SKM-1 treated with dmso at 0.1 percent for 144 hours (cell line): ENCODE measurements at regions not wholly inside any gene's neighbourhood (a gene's known extent, or its start where the extent isn't known, plus 50 kb on each side); places are given as distances from the start of the nearest gene placed in this dataset.
"Not testable (repeated sequence)": the region's sequence is repeated elsewhere in the genome, so short reads cannot be mapped to it uniquely, and the experiment has no call there.

ENCODE experiments used
- DNase-seq: peaks from one replicate; lab custom pipeline; 2025; ENCODE audit not compliant: unreplicated experiment; lab: John Stamatoyannopoulos, UW

DNA sequence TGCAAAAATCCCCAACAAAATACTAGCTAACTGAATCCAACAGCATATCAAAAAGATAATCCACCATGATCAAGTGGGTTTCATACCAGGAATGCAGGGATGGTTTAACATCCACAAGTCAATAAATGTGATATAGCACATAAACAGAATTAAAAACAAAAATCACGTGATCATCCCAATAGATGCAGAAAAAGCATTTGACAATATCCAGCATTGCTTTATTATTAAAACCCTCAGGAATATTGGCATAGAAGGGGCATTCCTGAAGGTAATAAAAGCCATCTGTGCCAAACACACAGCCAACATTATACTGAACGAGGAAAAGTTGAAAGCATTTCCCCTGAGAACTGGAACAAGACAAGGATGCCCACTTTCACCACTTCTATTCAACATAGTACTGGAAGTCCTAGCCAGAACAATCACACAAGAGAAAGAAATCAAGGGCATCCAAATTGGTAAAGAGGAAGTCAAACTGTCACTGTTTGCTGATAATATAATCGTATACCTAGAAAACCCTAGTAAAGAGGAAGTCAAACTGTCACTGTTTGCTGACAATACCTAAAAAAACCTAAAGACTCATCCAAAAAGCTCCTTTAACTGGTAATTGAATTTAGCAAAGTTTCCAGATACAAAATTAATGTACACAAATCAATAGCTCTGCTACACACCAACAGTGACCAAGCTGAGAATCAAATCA, 109.8 kb downstream of the RNASET2 start:
- not testable (repeated sequence) for DNase-seq

- no peak for DNase-seq
Measured at GRCh38 chr6:166842607-166843006, 113.7 kb downstream of the RNASET2 start.

GRCh38 chr6:166841216-166841615, 115.1 kb downstream of the RNASET2 start:
- DNase-seq = no peak

- DNase-seq = no peak
Measured at GRCh38 chr6:166839569-166839968, 116.8 kb downstream of the RNASET2 start.

DNA sequence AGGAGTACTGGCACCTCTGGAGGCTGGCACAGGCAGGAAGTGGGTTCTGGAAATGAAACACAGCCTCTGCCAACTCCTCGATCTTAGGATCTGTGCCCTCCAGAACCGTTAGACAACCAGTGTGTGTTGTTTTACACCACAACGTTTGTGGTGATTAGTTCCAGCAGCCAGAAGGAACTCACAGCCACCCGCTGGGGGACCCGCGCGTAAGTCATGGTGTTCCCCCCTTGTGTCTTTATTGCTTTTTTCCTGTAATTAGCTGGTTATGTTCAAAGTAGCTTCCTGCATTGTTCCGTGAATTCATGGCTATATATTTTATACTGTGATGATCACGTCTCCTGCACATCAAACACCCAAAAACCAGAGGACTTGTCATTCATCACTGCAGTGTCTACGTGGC, 117.4 kb downstream of the RNASET2 start:
- DNase-seq = no peak

GRCh38 chr6:166836785-166837718, 119.3 kb downstream of the RNASET2 start:
- DNase-seq = no peak

GRCh38 chr6:166834049-166834448, 122.3 kb downstream of the RNASET2 start:
- DNase-seq = no peak

DNA sequence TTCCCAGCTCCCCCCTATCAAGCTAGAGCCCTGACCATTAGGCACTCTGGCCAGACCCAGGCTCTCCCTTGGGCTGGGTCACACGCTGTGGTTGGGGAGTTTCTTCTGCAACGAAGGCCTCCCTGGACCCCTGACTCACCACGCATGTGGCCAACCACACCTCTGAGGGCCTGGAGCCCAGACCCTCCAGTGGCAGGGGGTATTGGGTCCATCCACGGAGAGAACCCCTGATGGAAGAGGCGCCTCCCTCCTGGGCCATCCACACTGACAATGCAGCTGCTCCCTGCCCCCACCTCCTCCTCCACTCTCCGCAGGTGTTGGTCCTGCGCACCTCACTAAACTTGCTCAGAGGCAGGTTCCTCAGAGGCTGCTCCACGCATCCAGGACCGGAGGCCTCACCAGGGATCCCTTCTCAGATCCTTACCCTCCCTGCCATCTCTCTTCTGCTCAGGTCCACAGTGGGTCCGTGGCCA, 125.4 kb downstream of the RNASET2 start:
- DNase-seq = no peak

DNA sequence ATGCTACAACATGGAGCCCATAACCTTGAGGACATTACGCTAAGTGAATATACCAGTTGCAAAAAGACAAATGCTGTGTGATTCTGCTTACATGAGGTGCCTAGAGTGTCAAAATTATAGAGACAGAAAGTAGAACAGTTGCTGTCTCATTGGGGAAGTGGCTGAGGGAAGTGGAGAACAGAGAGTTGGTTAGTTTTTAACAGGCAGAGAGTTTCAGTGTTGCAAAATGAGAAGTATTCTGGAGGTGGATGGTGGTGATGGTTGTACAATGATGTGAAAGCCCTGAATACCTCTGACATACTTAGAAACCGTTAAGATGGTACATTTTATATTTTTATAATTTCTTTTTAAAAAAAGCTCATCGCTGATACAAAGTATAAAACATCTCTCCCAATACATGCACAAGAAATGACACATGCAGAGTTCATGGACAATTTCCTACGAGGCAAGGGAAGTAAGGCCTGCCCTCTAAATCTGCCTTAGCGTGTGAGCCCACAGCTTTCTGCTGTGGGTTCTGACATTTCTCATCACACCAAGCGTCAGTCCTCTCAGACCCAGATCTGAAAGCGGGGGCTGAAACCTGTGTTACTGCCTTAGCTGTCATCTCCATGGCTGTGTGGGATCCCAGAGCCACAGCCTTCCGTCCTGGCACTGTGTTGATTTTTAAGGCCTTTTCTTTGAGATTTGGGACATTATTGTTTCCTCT, 126.0 kb downstream of the RNASET2 start:
- peak; percentile 69 for DNase-seq

DNA sequence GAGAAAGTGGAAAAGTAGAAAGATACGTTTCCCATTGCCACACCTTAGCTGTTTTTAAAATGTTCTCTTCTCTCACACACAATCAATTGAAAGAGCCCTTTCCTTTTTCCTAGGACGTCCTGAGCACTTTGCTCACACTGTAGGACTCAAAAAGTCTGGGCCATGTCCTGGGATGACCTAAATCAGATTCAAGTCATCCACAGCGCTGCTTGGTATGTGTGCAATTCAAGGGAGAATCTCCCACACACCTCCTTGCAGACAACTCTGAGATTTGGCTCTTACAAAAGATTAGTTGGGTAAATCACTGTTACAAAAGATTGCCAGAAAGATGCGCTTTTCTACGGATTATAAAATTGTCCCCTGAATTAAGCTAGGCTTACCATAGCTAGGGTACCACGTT, 130.1 kb downstream of the RNASET2 start:
- no peak for DNase-seq

DNA sequence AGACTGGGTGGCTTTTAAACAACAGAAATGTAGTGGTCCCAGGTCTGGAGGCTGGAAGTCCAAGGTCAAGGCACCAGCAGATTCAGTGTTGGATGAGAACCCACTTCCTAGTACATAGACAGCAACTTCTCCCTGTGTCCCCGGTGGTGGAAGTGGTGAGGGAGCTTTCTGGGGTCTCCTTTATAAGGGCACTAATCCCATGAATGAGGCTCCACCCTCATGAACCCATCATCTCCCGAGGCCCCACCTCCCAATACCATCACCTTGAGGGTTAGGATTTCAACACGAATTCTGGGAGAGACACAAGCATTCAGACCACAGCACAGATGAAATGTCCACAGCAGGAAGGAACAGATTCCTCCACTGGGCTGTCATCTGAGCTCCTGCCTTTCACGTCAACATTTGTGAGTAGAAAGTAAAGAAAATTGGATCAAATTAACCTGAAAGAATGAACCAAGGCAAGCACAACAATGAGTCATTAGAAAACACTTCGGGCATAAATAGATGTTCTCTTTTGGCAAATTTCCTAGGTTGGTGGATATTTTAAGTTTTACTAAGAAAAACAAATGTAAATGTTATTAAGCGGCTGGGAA, 130.7 kb downstream of the RNASET2 start:
- DNase-seq = no peak

DNA sequence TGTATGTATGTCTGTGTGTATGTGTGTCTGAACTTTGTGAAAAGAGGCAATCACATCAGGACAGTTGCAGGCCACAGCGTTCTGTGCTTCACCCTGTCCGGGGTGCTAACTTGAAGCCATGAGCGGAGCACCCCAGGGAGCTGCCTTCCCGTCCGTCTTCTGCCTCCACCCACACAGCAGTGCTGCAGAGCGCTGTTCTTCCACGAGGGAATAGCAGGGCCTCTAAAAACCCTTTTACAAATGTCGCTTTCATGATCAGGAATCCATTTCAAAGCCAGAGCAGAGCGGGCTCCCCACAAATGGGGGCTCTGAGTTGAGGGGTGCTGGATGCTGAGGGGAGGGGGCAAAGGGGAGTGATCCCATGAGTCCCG, 131.5 kb downstream of the RNASET2 start:
- no peak for DNase-seq

DNA sequence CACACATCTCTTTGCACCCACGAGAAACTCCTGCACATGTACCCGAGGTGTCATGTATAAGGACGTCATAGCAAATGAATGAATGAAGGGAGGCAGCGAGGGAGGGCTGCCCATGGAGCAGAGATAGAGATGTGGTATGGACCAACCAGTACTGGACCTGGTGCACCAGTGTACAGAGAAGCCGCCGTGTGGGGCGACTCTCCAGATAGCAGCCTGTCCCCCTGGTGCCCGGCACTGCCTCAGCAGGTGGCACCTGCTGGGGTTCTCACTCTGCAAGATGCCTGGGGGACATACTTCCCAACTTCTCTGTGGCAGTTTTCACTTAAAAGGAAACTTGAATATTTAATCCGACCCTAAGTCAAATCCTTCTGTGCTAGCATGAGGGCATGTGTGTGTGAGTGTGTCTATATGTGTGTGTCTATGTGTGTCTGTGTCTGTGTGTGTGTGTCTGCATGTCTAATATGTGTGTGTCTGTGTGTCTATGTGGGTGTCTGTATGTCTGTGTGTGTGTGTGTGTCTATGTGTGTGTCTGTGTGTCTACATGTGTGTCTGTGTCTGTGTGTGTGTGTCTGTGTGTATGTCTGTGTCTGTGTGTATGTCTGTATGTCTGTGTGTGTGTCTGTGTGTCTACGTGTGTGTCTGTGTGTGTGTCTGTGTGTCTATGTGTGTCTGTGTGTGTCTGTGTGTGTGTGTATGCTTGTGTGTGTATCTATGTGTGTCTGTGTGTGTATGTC, 132.0 kb downstream of the RNASET2 start:
- no peak for DNase-seq

DNA sequence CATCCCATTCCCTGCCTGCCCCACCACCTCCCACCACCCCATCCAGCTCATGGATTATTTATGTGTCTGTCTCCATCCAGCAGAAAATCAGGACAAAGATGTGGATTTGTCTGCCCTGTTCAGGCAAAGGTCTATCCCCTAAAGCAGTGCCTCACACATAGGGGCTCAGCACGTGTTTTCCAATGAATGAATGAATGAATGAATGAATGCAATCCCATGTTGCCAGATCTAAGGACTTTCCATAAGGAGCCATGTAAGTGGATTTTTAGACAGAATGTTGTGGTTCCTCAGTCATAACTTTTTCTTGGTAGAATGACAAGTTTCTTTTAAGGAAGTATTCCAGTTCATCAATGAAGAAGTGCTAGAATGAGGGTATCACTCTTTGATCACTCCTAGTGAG, 133.7 kb downstream of the RNASET2 start:
- DNase-seq = no peak

GRCh38 chr6:166820483-166820882, 135.9 kb downstream of the RNASET2 start:
- no peak for DNase-seq

- no peak for DNase-seq
Measured at GRCh38 chr6:166820070-166820469, 136.3 kb downstream of the RNASET2 start.

- DNase-seq = no peak
Measured at GRCh38 chr6:166815629-166816028, 140.7 kb downstream of the RNASET2 start.

- DNase-seq = no peak
Measured at GRCh38 chr6:166814390-166814789, 142.0 kb downstream of the RNASET2 start.

GRCh38 chr6:166813461-166813860, 142.9 kb downstream of the RNASET2 start:
- DNase-seq = no peak

GRCh38 chr6:166810864-166811263, 145.5 kb downstream of the RNASET2 start:
- no peak for DNase-seq

DNA sequence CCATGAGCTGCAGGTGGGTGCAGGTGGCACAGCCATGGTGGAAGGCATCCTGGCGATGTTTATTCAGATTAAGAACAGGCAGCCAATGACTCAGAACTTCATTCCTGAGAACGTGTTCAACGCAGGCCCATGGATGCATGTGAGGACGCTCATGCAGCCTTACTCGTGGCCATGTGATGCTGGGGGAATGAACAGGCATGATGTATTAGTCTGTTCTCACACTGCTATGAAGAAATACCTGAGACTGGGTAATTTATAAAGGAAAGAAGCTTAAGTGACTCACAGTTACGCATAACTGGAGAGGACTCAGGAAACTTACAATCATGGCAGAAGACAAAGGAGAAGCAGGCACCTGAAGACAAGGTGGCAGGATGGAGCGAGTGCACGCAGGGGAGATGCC, 146.6 kb downstream of the RNASET2 start:
- DNase-seq = no peak
